ENCODE measurements at regions not wholly inside any gene's neighbourhood (a gene's known extent, or its start where the extent isn't known, plus 50 kb on each side); places are given as distances from the start of the nearest gene placed in this dataset.

- TF ChIP-seq TAF1 (IDR thresholded peaks at IDR 0.05; ENCODE audit: low read depth) (no peak), CTCF (IDR thresholded peaks at IDR 0.05; ENCODE audit: poor library complexity, severe bottlenecking) (no peak), MXI1 (conservative IDR thresholded peaks at IDR 0.05; ENCODE audit: poor library complexity, severe bottlenecking) (no peak)
Measured at GRCh38 chr1:72485801-72486200, 203.5 kb upstream of the NEGR1 start.
